ENCODE measurements at regions not wholly inside any gene's neighbourhood (a gene's known extent, or its start where the extent isn't known, plus 50 kb on each side); places are given as distances from the start of the nearest gene placed in this dataset.

DNA sequence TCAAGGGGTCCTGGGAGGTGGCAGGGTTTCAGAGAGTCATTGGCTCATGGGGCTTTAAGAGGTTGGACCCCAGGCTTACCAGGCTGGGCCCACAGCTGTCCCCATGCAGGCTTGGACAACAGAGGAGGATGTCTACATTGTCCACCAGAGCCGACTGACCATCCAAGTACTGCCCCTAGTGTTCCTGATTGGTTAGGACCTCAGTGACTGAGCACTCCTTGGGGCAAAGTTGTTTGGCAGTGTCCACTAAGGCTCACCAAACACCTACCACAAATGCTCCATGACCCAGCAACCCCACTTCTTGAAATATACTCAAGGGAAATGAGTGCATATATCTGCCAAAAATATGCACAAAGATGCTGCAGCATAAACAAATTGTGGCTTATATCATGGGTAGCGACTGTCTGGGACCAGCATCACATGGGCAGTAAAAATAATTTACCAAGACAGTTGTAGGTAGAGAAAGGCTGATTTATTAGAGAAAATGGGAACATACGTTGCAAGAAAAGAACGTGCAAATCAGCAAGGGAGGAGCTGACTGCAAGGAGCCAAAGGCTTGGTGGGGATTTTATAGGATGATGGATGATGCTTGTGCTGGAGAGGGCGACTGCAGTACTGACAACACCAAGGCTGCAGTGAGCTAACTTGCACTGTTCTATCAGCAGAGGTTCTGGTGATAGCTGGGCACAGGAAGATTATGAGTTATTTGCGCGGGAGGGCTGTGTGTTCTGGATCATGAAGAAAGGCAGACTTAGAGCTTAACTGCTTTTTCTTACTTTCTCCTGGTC lies 265.2 kb downstream of the GADD45G start:
- Histone ChIP-seq H3K27me3 (ENCODE audit: control insufficient read depth, insufficient read depth, low read length) (no peaks in the 10 kb centered on the region), H3K36me3 (ENCODE audit: control insufficient read depth, insufficient read depth, low read length) (no peaks in the 10 kb centered on the region), H3K9ac (ENCODE audit: low read depth, low read length) (no peak overlapping the region), H3K4me1 (ENCODE audit: control insufficient read depth, insufficient read depth, low read length) (no peaks in the 10 kb centered on the region), H3K4me3 (ENCODE audit: low read depth, low read length) (no peak overlapping the region), H3K9me3 (ENCODE audit: control insufficient read depth, insufficient read depth, low read length) (no peaks in the 10 kb centered on the region)

DNA sequence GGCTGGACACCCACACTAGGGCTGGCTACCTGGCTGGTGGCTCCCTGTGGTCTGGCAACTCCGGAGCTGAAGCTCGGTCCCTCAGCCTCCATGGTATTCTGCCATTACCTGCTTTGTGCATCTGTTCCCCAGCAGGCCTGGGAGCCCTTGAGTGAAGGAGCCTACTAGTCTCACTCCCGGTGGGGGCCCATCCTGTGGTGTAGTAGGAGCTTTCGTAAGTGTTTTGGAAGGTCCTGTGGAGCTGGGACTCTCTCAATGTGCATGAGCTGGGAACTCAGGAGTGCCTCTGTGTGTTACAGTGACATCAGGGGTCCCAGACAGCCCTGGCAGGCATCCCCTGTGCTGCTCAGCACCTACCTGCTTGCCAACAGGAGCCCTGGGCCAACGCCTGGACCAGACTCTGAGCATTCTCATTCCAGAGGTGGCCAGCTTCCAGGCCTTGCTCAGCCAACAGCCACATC lies 267.1 kb downstream of the GADD45G start:
- Histone ChIP-seq H3K4me3 (ENCODE audit: low read depth, low read length) (no peak overlapping the region), H3K9ac (ENCODE audit: low read depth, low read length) (no peak overlapping the region), H3K27me3 (ENCODE audit: control insufficient read depth, insufficient read depth, low read length) (no peaks in the 10 kb centered on the region), H3K36me3 (ENCODE audit: control insufficient read depth, insufficient read depth, low read length) (no peaks in the 10 kb centered on the region), H3K4me1 (ENCODE audit: control insufficient read depth, insufficient read depth, low read length) (no peaks in the 10 kb centered on the region), H3K9me3 (ENCODE audit: control insufficient read depth, insufficient read depth, low read length) (no peaks in the 10 kb centered on the region)

DNA sequence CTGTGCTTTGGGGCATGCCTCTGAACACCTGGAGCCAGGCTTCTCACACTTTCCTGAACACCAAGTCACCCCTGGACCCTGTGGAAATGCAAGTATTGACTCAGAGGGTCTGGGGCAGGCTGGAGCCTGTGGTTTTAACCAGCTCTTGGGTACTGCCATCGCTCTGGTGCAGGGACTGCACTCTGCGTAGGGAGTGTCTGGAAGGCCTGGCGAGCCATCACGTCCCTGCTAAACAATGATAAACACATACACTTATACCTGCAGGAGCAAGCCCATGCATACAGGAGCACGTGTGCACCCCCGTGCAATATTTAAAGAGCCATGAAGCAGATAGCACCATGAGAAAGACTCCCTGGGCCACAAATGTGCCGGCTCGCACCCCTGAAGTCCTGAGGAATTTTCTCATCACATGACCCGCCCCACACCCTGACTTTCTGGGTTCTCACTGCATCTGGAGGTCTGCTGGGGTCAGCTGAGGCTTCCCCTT lies 267.7 kb downstream of the GADD45G start:
- H3K4me1 ChIP-seq (ENCODE audit: control insufficient read depth, insufficient read depth, low read length), result no peaks in the 10 kb centered on the region
- no peaks in the 10 kb centered on the region for H3K36me3 ChIP-seq (ENCODE audit: control insufficient read depth, insufficient read depth, low read length)
- H3K4me3 ChIP-seq (ENCODE audit: low read depth, low read length), result no peak overlapping the region
- no peaks in the 10 kb centered on the region for H3K27me3 ChIP-seq (ENCODE audit: control insufficient read depth, insufficient read depth, low read length)
- no peak overlapping the region for H3K9ac ChIP-seq (ENCODE audit: low read depth, low read length)
- H3K9me3 ChIP-seq (ENCODE audit: control insufficient read depth, insufficient read depth, low read length), result no peaks in the 10 kb centered on the region

DNA sequence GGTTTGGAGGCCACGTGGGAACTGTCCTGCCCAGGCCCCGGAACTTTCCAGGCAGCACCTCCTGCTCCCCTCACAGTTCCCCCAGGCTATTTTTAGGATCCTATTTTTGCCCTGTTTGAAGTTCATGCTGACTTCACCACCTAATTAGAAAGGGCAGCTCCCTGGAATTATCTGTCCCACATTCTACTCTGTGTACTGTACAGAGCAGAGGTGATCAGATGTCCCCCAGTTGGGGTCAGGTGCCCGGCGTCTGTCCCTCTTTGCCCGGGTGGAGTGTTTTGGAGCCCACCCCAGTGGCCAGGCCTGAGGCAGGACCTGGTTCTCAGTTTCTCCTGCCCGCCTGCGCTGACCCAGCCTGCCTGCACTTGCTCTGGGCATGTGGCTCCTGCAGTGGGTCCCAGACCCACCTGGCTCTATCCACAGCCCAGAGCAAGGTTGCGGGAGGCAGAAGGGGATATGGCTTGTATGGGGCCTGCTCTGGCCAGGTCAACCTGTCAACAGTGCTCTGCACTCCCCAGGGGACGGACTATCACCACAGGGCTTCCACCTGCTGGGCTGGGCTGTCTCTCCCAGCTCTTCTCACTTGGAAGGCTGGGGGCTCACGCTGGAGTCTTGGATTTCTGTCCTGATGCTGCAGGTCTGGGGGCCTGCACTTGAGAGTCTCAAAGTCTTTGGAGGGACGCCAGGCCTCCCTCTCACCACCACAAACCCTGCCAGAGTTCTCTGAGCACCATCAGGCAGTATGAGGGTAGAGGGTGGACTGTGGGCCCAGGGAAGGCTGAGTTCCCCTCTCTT lies 268.3 kb downstream of the GADD45G start:
- Histone ChIP-seq H3K36me3 (ENCODE audit: control insufficient read depth, insufficient read depth, low read length) (no peaks in the 10 kb centered on the region), H3K27me3 (ENCODE audit: control insufficient read depth, insufficient read depth, low read length) (no peaks in the 10 kb centered on the region), H3K4me1 (ENCODE audit: control insufficient read depth, insufficient read depth, low read length) (no peaks in the 10 kb centered on the region), H3K9ac (ENCODE audit: low read depth, low read length) (no peak overlapping the region), H3K4me3 (ENCODE audit: low read depth, low read length) (no peak overlapping the region), H3K9me3 (ENCODE audit: control insufficient read depth, insufficient read depth, low read length) (no peaks in the 10 kb centered on the region)

DNA sequence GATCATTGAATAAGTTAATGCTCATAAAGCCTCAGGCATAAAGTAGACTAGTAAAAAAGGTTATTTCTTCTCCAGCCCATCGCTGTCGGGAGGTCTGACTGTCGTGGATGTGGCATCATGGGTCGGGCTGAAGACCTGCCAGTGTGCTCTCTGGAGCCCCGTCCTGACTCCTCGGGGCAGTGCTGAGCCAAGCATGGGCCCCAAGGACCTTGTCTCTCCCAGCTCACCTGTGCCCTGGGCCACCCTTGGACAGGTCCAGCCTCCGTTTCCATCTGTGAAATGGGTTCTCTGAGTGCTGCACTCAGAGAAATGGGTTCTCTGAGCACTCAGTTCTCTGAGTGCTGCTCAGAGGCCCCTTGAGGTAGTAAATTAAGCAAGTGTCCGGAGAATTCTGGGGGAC lies 269.0 kb downstream of the GADD45G start:
- no peaks in the 10 kb centered on the region for H3K36me3 ChIP-seq (ENCODE audit: control insufficient read depth, insufficient read depth, low read length)
- no peak overlapping the region for H3K9ac ChIP-seq (ENCODE audit: low read depth, low read length)
- H3K4me1 ChIP-seq (ENCODE audit: control insufficient read depth, insufficient read depth, low read length), result no peaks in the 10 kb centered on the region
- H3K9me3 ChIP-seq (ENCODE audit: control insufficient read depth, insufficient read depth, low read length), result no peaks in the 10 kb centered on the region
- no peak overlapping the region for H3K4me3 ChIP-seq (ENCODE audit: low read depth, low read length)
- no peaks in the 10 kb centered on the region for H3K27me3 ChIP-seq (ENCODE audit: control insufficient read depth, insufficient read depth, low read length)

DNA sequence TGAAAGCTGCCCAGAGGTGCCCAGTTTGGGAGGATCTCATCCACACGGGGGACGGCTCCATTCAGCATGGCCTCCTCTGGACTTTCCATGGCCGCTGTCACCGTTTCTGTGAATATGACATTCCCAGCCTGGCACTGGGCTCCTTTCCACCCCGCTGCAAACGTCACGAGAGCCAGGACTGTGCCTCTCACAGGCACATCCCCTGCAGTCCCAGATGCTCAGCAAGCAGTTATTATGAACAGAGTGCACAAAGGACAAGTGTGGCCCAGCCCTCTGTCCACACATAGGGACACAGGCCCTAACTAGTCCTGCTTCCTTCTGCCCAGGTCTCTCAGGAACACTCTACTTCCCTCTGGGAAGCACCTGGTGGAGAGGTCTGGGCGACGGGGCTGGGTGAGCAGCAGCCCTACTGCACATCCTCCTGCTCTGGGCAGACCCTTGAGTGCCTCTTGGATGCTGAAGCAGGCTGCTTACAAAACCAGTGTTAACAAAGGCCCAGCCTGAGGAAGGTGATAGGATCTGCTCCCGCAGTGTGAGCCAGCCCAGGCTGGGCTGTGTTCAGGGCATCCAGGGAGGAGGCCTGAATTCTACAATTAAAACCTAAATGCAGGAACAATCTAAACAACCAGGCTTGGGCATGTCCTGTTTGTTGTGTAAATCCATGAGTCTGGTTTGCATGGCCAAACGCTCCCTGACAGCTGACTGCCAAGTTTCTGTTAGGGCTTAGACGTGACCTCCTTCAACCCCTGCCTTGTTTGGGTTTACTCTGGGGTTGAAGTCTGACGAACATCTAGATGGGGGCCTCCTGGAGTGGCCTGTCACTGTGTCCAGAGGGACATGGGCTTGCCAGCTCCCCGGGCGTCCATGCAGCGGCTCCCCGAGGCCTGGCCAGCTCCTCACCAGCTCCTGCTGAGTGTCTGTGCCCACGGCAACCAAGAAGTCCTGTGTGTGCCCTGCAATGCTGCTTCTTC lies 269.8 kb downstream of the GADD45G start:
- H3K9me3 ChIP-seq (ENCODE audit: control insufficient read depth, insufficient read depth, low read length), result no peaks in the 10 kb centered on the region
- H3K9ac ChIP-seq (ENCODE audit: low read depth, low read length), result no peak overlapping the region
- no peaks in the 10 kb centered on the region for H3K27me3 ChIP-seq (ENCODE audit: control insufficient read depth, insufficient read depth, low read length)
- no peaks in the 10 kb centered on the region for H3K36me3 ChIP-seq (ENCODE audit: control insufficient read depth, insufficient read depth, low read length)
- no peaks in the 10 kb centered on the region for H3K4me1 ChIP-seq (ENCODE audit: control insufficient read depth, insufficient read depth, low read length)
- no peak overlapping the region for H3K4me3 ChIP-seq (ENCODE audit: low read depth, low read length)

DNA sequence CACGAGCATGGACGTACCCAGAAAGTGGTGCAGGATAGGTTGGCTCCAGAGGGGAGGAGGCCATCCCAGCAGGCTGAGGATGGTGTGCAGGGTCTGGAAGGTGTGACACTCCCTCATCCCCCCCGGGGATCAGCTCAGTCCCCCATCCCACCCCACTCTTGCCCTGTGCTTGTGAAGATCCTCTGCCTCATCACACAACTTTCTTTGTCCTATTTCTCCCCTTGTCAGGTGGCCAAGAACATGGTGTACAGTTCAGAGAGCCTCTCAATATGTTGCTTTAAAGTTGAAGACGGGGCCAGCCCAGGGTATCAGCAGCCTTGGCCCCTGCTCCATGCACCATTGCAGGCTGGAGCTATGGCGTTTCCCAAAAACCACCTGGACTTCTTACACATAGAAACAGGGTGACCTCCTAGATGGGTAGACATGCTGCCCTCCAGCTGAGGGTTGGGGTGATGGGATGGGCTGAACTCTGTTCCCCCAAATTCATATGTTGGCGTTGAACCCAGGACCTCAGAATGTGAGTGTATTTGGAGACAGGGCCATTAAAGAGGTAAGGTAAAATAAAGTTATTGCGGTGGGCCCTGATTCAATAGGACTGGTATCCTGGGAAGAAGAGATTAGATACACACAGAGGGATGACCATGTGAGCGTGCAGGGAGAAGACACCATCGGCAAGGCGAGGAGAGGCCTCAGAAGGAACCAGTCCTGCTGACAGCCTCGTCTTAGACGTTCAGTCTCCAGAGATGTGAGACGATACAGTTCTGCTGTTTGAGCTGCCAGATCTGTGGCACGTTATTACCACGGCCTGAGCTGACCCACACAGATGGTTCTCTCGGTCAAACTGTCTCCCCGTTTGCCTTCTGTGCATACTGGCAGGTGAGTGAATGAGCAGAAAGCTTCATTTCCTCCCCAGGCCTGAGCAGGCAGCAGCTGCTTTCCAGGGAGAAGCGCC lies 272.5 kb downstream of the GADD45G start:
- no peaks in the 10 kb centered on the region for H3K9me3 ChIP-seq (ENCODE audit: control insufficient read depth, insufficient read depth, low read length)
- no peaks in the 10 kb centered on the region for H3K4me1 ChIP-seq (ENCODE audit: control insufficient read depth, insufficient read depth, low read length)
- H3K9ac ChIP-seq (ENCODE audit: low read depth, low read length), result no peak overlapping the region
- H3K4me3 ChIP-seq (ENCODE audit: low read depth, low read length), result no peak overlapping the region
- H3K36me3 ChIP-seq (ENCODE audit: control insufficient read depth, insufficient read depth, low read length), result no peaks in the 10 kb centered on the region
- H3K27me3 ChIP-seq (ENCODE audit: control insufficient read depth, insufficient read depth, low read length), result no peaks in the 10 kb centered on the region

DNA sequence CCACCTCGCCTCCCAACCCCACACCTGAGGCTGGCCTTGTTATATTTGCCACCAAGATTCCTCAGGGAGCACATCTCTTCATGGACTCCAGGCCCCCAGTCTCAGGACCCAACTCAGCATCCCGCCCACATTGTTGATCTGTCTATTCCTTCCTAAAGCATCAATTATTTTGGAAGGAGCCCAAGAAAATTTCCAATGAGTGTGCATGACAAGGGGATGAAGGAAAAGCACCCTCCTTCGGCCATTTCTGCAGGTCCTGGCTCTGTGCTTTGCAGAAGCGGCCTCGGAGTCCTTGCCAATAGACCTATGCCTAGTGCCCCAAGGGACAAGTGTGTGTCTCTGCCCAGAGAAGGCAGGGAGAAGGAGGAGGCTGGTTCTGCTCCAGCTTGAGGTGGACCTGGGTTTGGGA lies 273.2 kb downstream of the GADD45G start:
- no peaks in the 10 kb centered on the region for H3K4me1 ChIP-seq (ENCODE audit: control insufficient read depth, insufficient read depth, low read length)
- no peaks in the 10 kb centered on the region for H3K36me3 ChIP-seq (ENCODE audit: control insufficient read depth, insufficient read depth, low read length)
- H3K27me3 ChIP-seq (ENCODE audit: control insufficient read depth, insufficient read depth, low read length), result no peaks in the 10 kb centered on the region
- H3K9me3 ChIP-seq (ENCODE audit: control insufficient read depth, insufficient read depth, low read length), result no peaks in the 10 kb centered on the region
- H3K4me3 ChIP-seq (ENCODE audit: low read depth, low read length), result no peak overlapping the region
- no peak overlapping the region for H3K9ac ChIP-seq (ENCODE audit: low read depth, low read length)

DNA sequence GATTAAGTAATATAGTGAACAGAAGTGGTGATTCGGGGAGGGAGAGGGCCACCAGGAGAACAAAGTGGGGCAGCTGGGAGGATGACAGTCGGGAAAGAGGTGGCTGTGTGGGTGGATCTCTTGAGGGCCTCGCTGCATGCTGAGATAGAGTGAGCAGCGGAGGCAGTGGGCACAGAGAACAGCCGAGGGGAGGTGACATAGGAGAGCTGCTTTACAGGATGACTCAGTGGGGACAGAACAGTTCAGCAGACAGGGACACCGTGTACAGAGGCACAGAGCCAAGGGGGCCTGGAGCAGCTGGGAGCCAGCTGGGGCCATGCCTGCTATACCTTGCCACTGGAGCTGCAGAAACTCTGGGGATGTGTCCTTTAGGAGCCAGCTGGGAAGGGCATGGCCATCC lies 273.9 kb downstream of the GADD45G start:
- Histone ChIP-seq H3K9ac (ENCODE audit: low read depth, low read length) (no peak overlapping the region), H3K36me3 (ENCODE audit: control insufficient read depth, insufficient read depth, low read length) (no peaks in the 10 kb centered on the region), H3K9me3 (ENCODE audit: control insufficient read depth, insufficient read depth, low read length) (no peaks in the 10 kb centered on the region), H3K27me3 (ENCODE audit: control insufficient read depth, insufficient read depth, low read length) (no peaks in the 10 kb centered on the region), H3K4me3 (ENCODE audit: low read depth, low read length) (no peak overlapping the region), H3K4me1 (ENCODE audit: control insufficient read depth, insufficient read depth, low read length) (no peaks in the 10 kb centered on the region)

DNA sequence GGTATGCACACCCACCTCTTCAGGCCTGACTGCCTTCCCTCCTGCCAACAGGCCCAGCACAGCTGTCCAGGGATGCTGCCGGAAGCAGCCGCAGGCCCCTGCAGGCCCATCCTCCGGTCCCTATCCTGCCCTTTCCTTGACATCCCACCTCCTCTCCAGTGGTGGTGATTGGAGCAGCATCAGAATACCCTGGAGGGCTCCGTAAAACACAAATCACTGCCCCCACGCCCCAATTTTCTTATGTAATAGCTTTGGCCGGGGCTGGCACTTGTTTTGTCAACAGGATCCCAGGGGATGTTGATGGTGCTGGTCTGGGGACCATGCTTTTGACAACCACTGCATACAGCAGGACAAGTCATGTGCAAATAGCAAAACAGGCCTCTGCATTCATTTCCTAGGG lies 274.5 kb downstream of the GADD45G start:
- Histone ChIP-seq H3K9me3 (ENCODE audit: control insufficient read depth, insufficient read depth, low read length) (no peaks in the 10 kb centered on the region), H3K9ac (ENCODE audit: low read depth, low read length) (no peak overlapping the region), H3K36me3 (ENCODE audit: control insufficient read depth, insufficient read depth, low read length) (no peaks in the 10 kb centered on the region), H3K27me3 (ENCODE audit: control insufficient read depth, insufficient read depth, low read length) (no peaks in the 10 kb centered on the region), H3K4me3 (ENCODE audit: low read depth, low read length) (no peak overlapping the region), H3K4me1 (ENCODE audit: control insufficient read depth, insufficient read depth, low read length) (no peaks in the 10 kb centered on the region)
